HAP-1 (cell line): ENCODE measurements at regions not wholly inside any gene's neighbourhood (a gene's known extent, or its start where the extent isn't known, plus 50 kb on each side); places are given as distances from the start of the nearest gene placed in this dataset.
A peak's percentile ranks its signal among the peaks of the same experiment; 100 is the strongest.
"Not testable (repeated sequence)": the region's sequence is repeated elsewhere in the genome, so short reads cannot be mapped to it uniquely, and the experiment has no call there.

Source experiments
- DNase-seq, 2 experiments: peaks; one replicate each; pipeline ENCODE4 v3.0.0-alpha.2; 2016 to 2020; ENCODE audit warnings: low spot score in 2 of 2
- H3K27me3 ChIP-seq: fragments of 250-450 bp; sonication (Bioruptor Pico); 2 replicates; pipeline ENCODE4 v1.5.1; 2020; ENCODE audit warnings: low read depth, mild to moderate bottlenecking, moderate library complexity
- H3K36me3 ChIP-seq: fragments of 250-450 bp; sonication (Bioruptor Pico); replicated peaks from 2 replicates; pipeline ENCODE4 v1.5.1; 2020; ENCODE audit warnings: mild to moderate bottlenecking
- H3K4me1 ChIP-seq: fragments of 250-450 bp; sonication (Bioruptor Pico); 2 replicates; pipeline ENCODE4 v1.5.1; 2020; ENCODE audit warnings: mild to moderate bottlenecking
- H3K4me3 ChIP-seq: fragments of 250-450 bp; sonication (Bioruptor Pico); 2 replicates; pipeline ENCODE4 v1.5.1; 2020; ENCODE audit warnings: mild to moderate bottlenecking, moderate library complexity
- H3K9me3 ChIP-seq: fragments of 250-450 bp; sonication (Bioruptor Pico); 2 replicates; pipeline ENCODE4 v1.5.1; 2020; ENCODE audit warnings: mild to moderate bottlenecking, moderate library complexity
- in situ Hi-C: fragments of 300-500 bp; cut with MboI; formaldehyde crosslinking; loops from 3 replicates; pipeline ENCODE4 v1.14.3; 2020; ENCODE audit warnings: low sequenced_read_pairs, inconsistent platforms, mixed read lengths

GRCh38 chr7:9125246-9125645 lies 691.8 kb downstream of the NXPH1 start:
- no peak overlapping the region for H3K4me3 ChIP-seq
- no peak for DNase-seq
- in situ Hi-C loops = no loop called here
- H3K9me3 ChIP-seq = no peaks in the 10 kb centered on the region
- H3K36me3 ChIP-seq = no peaks in the 10 kb centered on the region
- H3K27me3 ChIP-seq = no peaks in the 10 kb centered on the region
- no peaks in the 10 kb centered on the region for H3K4me1 ChIP-seq

GRCh38 chr7:9127901-9128300 lies 694.5 kb downstream of the NXPH1 start:
- H3K4me3 ChIP-seq = no peak overlapping the region
- in situ Hi-C loops = no loop called here

GRCh38 chr7:9148687-9149086 lies 715.3 kb downstream of the NXPH1 start:
- Histone ChIP-seq H3K4me1 (peaks cover 4% of the 10 kb centered on the region), H3K4me3 (no peak overlapping the region), H3K36me3 (no peaks in the 10 kb centered on the region), H3K9me3 (no peaks in the 10 kb centered on the region), H3K27me3 (no peaks in the 10 kb centered on the region)
- in situ Hi-C loops = no loop called here
- peak in 1 of 2 experiments; percentile 67 for DNase-seq

More at GRCh38 chr7:9127901-9128300, 694.5 kb downstream of the NXPH1 start:
- no peak for DNase-seq
- Histone ChIP-seq H3K4me1 (no peaks in the 10 kb centered on the region), H3K27me3 (no peaks in the 10 kb centered on the region), H3K9me3 (no peaks in the 10 kb centered on the region), H3K36me3 (no peaks in the 10 kb centered on the region)

- no peaks in the 10 kb centered on the region for H3K9me3 ChIP-seq
- in situ Hi-C loops = no loop called here
- no peak for DNase-seq
- H3K4me3 ChIP-seq = no peak overlapping the region
- H3K27me3 ChIP-seq = no peaks in the 10 kb centered on the region
- H3K4me1 ChIP-seq = peaks cover 4% of the 10 kb centered on the region
- no peaks in the 10 kb centered on the region for H3K36me3 ChIP-seq
Observed at GRCh38 chr7:9149499-9150082, 716.2 kb downstream of the NXPH1 start.

GRCh38 chr7:9163691-9164090 lies 730.3 kb downstream of the NXPH1 start:
- H3K9me3 ChIP-seq, DNase-seq, H3K27me3 ChIP-seq, H3K36me3 ChIP-seq, in situ Hi-C loops, H3K4me1 ChIP-seq, H3K4me3 ChIP-seq: not testable (repeated sequence)

GRCh38 chr7:9175871-9176270 lies 742.5 kb downstream of the NXPH1 start:
- H3K4me1 ChIP-seq = no peaks in the 10 kb centered on the region
- H3K9me3 ChIP-seq = no peaks in the 10 kb centered on the region
- in situ Hi-C loops = no loop called here
- DNase-seq = no peak
- no peak overlapping the region for H3K4me3 ChIP-seq
- H3K27me3 ChIP-seq = no peaks in the 10 kb centered on the region
- H3K36me3 ChIP-seq = no peaks in the 10 kb centered on the region

DNA sequence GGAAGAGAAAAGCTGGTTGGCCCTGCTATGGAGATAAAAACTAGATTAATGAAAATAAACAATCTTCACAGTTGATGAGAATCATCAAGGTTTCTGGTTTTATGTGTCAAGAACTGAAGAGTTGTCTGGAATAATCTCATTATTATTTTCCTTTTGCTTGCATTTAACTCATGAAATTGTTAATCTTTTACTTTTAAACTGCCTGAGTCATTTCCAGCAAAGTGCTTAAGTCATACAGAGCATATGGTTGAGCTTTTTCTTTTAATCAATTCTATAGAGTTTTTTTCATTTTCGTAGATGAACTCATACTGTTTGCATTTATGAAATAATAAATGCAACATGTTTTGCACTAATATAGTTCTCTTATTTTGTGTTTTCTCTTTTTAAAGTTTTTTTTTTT lies 747.9 kb downstream of the NXPH1 start:
- no peaks in the 10 kb centered on the region for H3K36me3 ChIP-seq
- in situ Hi-C loops = no loop called here
- H3K4me3 ChIP-seq = no peak overlapping the region
- H3K27me3 ChIP-seq = no peaks in the 10 kb centered on the region
- H3K4me1 ChIP-seq = no peaks in the 10 kb centered on the region
- DNase-seq = no peak
- no peaks in the 10 kb centered on the region for H3K9me3 ChIP-seq

DNA sequence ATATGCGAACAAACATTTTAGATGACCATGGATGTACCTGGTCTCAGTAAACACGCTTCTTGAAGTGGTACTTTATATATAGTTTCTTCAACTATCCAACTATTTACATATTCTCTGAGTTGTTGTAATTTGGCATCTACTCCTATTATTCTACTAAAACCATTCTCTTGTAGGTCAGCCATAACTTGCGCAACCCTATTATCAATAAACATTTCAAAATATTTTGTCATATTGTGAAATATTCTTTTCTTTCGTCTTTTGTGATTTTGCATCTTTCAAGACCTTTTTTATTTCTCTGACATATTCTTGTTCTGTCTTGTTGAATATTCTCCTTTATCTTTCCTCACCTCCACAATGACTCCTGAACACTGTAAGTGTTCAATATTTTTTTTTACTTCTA lies 753.3 kb downstream of the NXPH1 start:
- Histone ChIP-seq H3K36me3 (no peaks in the 10 kb centered on the region), H3K9me3 (no peaks in the 10 kb centered on the region)
- in situ Hi-C loops = no loop called here

GRCh38 chr7:9189703-9190102 lies 756.3 kb downstream of the NXPH1 start:
- in situ Hi-C loops = no loop called here
- Histone ChIP-seq H3K9me3 (no peaks in the 10 kb centered on the region), H3K4me3 (no peak overlapping the region), H3K4me1 (no peaks in the 10 kb centered on the region), H3K36me3 (no peaks in the 10 kb centered on the region), H3K27me3 (no peaks in the 10 kb centered on the region)
- peak; percentile 28 to 58 for DNase-seq

More for the DNA sequence above, 753.3 kb downstream of the NXPH1 start:
- no peak for DNase-seq
- no peaks in the 10 kb centered on the region for H3K27me3 ChIP-seq
- no peak overlapping the region for H3K4me3 ChIP-seq
- H3K4me1 ChIP-seq = no peaks in the 10 kb centered on the region

- Histone ChIP-seq H3K4me3 (no peak overlapping the region), H3K27me3 (no peaks in the 10 kb centered on the region)
- no peak for DNase-seq
Observed at GRCh38 chr7:9192969-9193368, 759.6 kb downstream of the NXPH1 start.

GRCh38 chr7:9200626-9201025 lies 767.2 kb downstream of the NXPH1 start:
- no peaks in the 10 kb centered on the region for H3K36me3 ChIP-seq
- no peaks in the 10 kb centered on the region for H3K4me1 ChIP-seq
- H3K4me3 ChIP-seq = no peak overlapping the region
- DNase-seq = no peak
- H3K9me3 ChIP-seq = no peaks in the 10 kb centered on the region
- no peaks in the 10 kb centered on the region for H3K27me3 ChIP-seq
- in situ Hi-C loops = no loop called here

More at GRCh38 chr7:9192969-9193368, 759.6 kb downstream of the NXPH1 start:
- in situ Hi-C loops = no loop called here
- Histone ChIP-seq H3K4me1 (no peaks in the 10 kb centered on the region), H3K9me3 (no peaks in the 10 kb centered on the region), H3K36me3 (no peaks in the 10 kb centered on the region)

- Histone ChIP-seq H3K4me3 (no peak overlapping the region), H3K36me3 (no peaks in the 10 kb centered on the region), H3K4me1 (no peaks in the 10 kb centered on the region), H3K27me3 (no peaks in the 10 kb centered on the region), H3K9me3 (no peaks in the 10 kb centered on the region)
- in situ Hi-C loops = no loop called here
- DNase-seq = no peak
Observed at GRCh38 chr7:9201928-9202327, 768.5 kb downstream of the NXPH1 start.

DNA sequence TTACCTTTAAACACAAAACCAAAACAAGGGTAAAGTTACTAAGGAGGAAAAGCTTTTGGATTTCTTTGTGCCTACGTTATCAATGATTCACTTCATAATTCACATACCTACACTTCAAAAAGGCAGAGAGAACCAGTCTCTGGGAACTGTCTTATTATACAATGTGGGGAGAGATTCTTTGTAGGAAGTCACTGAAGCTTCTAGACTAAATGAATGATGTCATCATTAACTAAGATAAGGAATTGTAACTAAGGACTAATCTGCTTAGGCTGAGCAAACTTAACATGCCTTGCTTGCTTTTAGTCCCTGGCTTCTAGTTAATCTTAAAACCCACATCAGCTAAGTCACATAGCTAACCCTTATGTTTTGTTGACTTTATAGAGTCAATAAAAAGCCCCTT lies 771.2 kb downstream of the NXPH1 start:
- Histone ChIP-seq H3K4me1 (no peaks in the 10 kb centered on the region), H3K27me3 (no peaks in the 10 kb centered on the region), H3K9me3 (no peaks in the 10 kb centered on the region), H3K36me3 (no peaks in the 10 kb centered on the region), H3K4me3 (no peak overlapping the region)
- no peak for DNase-seq
- in situ Hi-C loops = no loop called here

GRCh38 chr7:9210114-9210513 lies 776.7 kb downstream of the NXPH1 start:
- in situ Hi-C loops = no loop called here
- DNase-seq = peak in 1 of 2 experiments; percentile 15

GRCh38 chr7:9217204-9217603 lies 783.8 kb downstream of the NXPH1 start:
- no peaks in the 10 kb centered on the region for H3K9me3 ChIP-seq
- no peaks in the 10 kb centered on the region for H3K27me3 ChIP-seq
- in situ Hi-C loops = no loop called here
- H3K4me3 ChIP-seq = no peak overlapping the region
- no peaks in the 10 kb centered on the region for H3K4me1 ChIP-seq
- DNase-seq = no peak
- H3K36me3 ChIP-seq = no peaks in the 10 kb centered on the region

More at GRCh38 chr7:9210114-9210513, 776.7 kb downstream of the NXPH1 start:
- Histone ChIP-seq H3K4me3 (no peak overlapping the region), H3K4me1 (no peaks in the 10 kb centered on the region; the same call in none of the 2 replicates), H3K27me3 (no peaks in the 10 kb centered on the region), H3K9me3 (no peaks in the 10 kb centered on the region), H3K36me3 (no peaks in the 10 kb centered on the region)
